SH-SY5Y (cell line): ENCODE measurements at regions not wholly inside any gene's neighbourhood (a gene's known extent, or its start where the extent isn't known, plus 50 kb on each side); places are given as distances from the start of the nearest gene placed in this dataset.

Experiments used
- GATA2 ChIP-seq: IDR thresholded peaks from 2 replicates; pipeline ENCODE4 v1.6.1; 2011; ENCODE audit warnings: mild to moderate bottlenecking, low read depth, low read length
- GATA3 ChIP-seq: IDR thresholded peaks from 2 replicates; pipeline ENCODE4 v1.6.1; 2011; ENCODE audit warnings: low read depth, mild to moderate bottlenecking, low read length, moderate library complexity

DNA sequence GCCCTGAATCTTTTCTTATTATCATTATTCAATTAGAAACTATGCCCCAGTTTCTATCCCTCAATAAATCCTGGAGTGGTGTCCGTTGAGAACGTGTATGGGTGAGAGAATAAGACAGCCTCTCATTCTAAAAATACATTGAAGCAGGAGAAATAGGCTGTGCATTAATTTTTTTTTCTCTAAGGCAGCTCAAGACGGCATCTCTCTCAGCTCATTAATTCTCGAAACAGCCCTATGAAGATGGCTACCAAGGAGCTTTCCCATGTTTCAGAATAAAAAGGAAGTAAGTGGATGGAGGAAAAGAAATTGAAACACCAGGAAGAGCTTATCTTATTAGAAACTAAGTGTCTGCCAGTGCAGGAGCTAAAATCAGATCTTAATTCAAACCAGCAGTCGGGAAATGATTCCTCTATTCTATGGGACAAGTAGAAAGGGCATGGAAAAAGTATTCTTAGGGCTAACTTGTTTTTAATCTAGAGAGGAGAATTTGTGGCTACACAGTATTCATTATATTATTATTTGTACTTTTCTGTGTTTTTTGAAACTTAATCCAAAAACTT lies 347.1 kb upstream of the PLD5 start:
- no peak for TF ChIP-seq GATA3
- TF ChIP-seq GATA2, result no peak; the same call in 1 of the 2 replicates
